PC-3 (cell line): ENCODE measurements at regions not wholly inside any gene's neighbourhood (a gene's known extent, or its start where the extent isn't known, plus 50 kb on each side); places are given as distances from the start of the nearest gene placed in this dataset.

Source experiments
- EZH2 ChIP-seq: fragments of 300-600 bp; sonication (generic); IDR thresholded peaks from one replicate; pipeline ENCODE4 v1.6.1; 2017; ENCODE audit warnings: antibody characterized with exemption, mild to moderate bottlenecking, low read length; ENCODE audit not compliant: unreplicated experiment
- EZH2phosphoT487 ChIP-seq: fragments of 300-600 bp; sonication (generic); IDR thresholded peaks from 2 replicates; pipeline ENCODE4 v1.6.1; 2018; ENCODE audit warnings: mild to moderate bottlenecking, antibody characterized with exemption, low read length, borderline replicate concordance
- TF ChIP-seq, protein P1 (sequence below): fragments of 300-600 bp; sonication (generic); conservative IDR thresholded peaks from 2 replicates; pipeline ENCODE4 v1.5.1; 2017; ENCODE audit warnings: antibody characterized with exemption, low read depth, mild to moderate bottlenecking, low read length

DNA sequence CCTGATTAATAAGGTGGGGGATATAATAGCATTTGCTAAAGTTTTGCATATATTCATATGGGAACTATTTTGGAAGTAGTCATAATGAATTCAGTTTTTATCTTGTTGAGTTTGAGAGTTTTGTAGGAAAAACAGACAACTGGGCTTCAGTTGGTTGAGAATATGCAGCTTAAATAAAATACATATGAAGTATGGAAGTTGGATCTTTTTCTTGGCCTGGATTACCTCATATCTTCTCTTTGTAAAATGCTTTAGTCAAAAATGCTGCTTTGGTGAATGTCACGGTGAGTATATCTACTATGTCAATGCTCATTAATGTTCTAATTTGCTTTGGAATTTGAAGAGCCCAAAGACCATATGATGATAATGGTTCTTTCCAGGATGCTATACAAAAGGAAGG lies 552.2 kb upstream of the LMO3 start:
- no peak for TF ChIP-seq EZH2
- TF ChIP-seq, protein P1, sequence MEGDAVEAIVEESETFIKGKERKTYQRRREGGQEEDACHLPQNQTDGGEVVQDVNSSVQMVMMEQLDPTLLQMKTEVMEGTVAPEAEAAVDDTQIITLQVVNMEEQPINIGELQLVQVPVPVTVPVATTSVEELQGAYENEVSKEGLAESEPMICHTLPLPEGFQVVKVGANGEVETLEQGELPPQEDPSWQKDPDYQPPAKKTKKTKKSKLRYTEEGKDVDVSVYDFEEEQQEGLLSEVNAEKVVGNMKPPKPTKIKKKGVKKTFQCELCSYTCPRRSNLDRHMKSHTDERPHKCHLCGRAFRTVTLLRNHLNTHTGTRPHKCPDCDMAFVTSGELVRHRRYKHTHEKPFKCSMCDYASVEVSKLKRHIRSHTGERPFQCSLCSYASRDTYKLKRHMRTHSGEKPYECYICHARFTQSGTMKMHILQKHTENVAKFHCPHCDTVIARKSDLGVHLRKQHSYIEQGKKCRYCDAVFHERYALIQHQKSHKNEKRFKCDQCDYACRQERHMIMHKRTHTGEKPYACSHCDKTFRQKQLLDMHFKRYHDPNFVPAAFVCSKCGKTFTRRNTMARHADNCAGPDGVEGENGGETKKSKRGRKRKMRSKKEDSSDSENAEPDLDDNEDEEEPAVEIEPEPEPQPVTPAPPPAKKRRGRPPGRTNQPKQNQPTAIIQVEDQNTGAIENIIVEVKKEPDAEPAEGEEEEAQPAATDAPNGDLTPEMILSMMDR, result no peak
- no peak for TF ChIP-seq EZH2phosphoT487
